NB4 (cell line): ENCODE measurements at regions not wholly inside any gene's neighbourhood (a gene's known extent, or its start where the extent isn't known, plus 50 kb on each side); places are given as distances from the start of the nearest gene placed in this dataset.

Source experiments
- TF ChIP-seq, protein P1 (sequence below): IDR thresholded peaks from one replicate; pipeline ENCODE4 v1.5.1; 2012; ENCODE audit warnings: low read depth, low read length
- TF ChIP-seq, protein P2 (sequence below): IDR thresholded peaks from 2 replicates; pipeline ENCODE4 v1.6.1; 2011; ENCODE audit warnings: low read depth, low read length

DNA sequence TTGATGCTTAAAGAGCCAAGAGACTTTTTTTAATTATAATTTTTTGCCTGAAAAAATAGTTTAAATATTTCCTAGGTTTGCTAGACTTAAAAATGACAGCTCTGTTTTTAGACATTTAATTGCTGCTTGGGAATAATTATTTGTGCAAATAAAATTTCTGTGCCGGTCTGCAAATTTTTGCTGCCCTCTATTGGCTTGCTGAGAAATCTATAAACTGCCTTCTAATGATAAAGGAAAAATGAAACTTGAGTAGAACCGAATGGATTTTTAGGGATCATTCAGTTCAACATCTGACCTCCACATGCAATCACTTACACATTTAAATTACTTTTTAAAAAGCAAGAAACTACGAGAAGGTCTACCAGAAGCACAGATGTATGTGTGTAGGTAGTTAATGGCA lies 434.0 kb downstream of the FAM133A start:
- TF ChIP-seq, protein P1, sequence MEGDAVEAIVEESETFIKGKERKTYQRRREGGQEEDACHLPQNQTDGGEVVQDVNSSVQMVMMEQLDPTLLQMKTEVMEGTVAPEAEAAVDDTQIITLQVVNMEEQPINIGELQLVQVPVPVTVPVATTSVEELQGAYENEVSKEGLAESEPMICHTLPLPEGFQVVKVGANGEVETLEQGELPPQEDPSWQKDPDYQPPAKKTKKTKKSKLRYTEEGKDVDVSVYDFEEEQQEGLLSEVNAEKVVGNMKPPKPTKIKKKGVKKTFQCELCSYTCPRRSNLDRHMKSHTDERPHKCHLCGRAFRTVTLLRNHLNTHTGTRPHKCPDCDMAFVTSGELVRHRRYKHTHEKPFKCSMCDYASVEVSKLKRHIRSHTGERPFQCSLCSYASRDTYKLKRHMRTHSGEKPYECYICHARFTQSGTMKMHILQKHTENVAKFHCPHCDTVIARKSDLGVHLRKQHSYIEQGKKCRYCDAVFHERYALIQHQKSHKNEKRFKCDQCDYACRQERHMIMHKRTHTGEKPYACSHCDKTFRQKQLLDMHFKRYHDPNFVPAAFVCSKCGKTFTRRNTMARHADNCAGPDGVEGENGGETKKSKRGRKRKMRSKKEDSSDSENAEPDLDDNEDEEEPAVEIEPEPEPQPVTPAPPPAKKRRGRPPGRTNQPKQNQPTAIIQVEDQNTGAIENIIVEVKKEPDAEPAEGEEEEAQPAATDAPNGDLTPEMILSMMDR: no peak
- TF ChIP-seq, protein P2, sequence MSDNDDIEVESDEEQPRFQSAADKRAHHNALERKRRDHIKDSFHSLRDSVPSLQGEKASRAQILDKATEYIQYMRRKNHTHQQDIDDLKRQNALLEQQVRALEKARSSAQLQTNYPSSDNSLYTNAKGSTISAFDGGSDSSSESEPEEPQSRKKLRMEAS: no peak
